GM21423 (cell line): ENCODE measurements at regions not wholly inside any gene's neighbourhood (a gene's known extent, or its start where the extent isn't known, plus 50 kb on each side); places are given as distances from the start of the nearest gene placed in this dataset.

Experiments used
- ATAC-seq: cut with Tn5 transposase; IDR thresholded peaks from one replicate; pipeline ENCODE4 v1.9.1; 2021; ENCODE audit warnings: mild to moderate bottlenecking, moderate library complexity; ENCODE audit not compliant: unreplicated experiment

DNA sequence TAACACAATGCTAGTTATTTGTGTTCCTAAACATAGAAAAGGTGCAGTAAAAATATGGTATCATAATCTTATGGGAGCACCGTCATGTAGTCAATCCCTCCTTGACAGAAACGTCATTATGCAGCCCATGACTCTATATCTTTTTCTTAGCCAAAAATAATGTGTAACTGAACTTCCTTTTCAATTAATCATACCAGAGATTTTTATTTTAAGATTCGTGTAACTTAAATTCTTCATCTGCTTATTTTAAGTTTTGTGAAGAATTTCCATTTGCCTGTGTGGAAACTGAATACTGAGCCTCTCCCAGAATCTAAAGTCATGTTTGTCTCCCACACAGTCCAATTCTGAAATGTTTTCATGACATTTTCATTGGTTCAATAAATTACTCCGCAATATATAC lies 699.1 kb downstream of the KCNA4 start:
- ATAC-seq: no peak

DNA sequence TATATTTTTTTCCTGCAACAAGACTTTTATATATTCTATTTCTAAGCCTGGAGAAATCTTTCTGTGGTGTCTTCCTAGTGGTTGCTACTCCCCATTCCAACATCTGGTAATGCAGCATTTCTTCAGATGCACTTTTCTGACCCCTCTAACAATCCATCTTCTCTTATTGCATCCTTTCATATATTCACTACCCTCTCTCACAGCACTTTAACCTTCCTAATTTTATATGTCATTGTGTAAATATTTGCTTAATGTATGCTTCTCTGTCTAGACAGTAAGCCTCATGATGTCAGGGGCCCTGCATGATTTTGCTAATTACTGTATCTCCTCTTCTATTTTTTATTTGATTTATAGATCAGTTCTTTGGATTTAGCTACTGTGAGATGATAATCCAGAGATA lies 701.6 kb downstream of the KCNA4 start:
- no peak for ATAC-seq

DNA sequence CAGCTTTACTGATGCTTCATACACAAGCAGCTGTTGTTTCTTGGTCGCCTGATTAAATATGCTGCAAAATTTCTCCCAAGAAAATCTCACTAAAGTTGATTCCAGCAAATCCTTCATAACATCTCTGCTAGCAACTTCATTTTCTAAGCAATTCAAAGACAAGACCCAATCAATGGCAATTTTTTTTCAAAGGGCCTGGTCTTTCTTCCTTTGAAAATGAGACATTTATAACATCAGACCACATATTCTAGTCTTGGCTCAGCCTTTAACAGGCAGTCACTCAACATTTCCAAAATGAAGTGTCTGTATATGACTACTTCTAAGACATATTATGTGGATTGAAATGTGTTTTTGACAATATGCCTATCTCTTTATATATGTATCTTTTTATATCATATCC lies 702.6 kb downstream of the KCNA4 start:
- ATAC-seq: no peak

DNA sequence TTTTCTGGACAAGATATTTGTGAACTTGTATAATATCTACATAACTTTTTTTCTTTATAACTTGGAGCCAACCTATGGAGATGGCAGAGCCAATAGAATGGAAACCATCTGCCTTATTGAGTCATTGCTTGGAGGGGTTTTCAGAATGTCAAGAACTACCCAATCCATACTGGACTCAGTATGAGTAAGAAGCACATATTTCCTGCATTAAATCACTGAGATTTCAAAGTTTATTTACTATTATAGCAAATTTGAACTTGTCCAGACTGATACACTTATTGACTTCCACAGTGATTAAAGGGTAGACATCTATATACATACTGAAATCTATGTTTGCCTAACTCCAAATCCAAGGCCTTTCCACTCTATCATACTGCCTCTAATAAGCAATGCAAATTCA lies 704.0 kb downstream of the KCNA4 start:
- ATAC-seq: no peak

DNA sequence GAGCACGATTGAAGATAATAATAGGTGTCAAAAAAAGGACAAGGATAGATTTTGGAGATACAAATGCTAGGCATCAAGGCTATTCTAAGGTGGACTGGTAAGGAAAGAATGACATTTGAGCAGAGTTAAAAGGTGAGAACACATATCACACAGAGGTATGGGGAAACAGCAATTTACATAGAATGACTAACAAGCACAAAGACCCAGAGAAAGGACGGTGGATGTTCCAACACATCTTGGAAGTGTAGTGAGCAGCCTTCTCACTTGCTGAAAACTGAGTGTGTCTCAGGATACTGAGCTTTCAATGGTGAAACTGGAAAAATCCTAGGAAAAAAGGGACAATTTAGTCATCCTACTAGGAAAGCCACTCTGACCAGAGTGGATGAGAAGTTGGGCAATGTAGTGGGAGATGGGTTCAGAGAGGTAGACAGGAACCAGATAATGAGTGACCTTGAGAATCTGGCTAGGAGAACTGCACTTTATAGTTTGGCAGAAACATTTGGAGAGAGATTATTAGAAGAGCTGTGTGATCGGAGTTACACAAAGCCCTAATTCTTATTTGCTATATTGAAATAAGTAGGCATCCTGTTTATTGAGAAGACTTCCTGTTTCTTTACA lies 706.0 kb downstream of the KCNA4 start:
- no peak for ATAC-seq

DNA sequence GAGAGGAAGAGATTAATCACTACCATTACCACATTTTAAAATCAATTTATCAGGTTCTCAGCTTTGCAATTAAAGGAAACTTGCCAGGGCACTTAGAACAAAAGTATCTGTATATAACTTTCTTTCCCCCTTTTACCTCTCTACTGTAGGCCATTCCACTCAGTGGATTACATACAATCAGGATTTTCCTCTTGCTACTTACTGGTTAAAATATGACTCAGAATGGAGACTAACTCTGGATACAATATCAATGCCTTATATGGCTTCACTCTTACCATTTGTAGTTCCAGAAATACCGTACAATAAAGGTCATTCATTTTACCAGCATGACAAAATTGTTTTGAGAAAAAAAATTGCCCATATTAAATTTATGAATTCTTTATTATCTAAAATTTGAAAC lies 706.8 kb downstream of the KCNA4 start:
- no peak for ATAC-seq

DNA sequence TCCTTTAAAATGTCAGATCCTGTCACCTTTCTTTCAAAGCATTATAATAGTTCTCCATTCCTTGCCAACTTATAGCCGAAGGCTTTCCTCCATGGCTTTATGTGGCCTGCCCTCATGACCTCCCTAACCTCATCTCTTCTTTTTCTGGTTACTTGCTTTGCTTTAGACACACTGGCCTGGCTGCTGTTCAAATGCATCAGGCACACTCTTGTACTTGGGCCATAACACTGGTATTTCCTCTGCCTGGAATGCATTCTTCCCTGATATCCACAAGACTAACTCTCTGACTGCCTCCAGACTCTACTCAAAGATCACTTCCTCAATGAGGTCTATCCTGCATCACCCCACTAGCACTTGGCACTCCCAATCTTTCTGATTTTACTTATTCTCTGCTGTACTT lies 710.3 kb downstream of the KCNA4 start:
- ATAC-seq: no peak

DNA sequence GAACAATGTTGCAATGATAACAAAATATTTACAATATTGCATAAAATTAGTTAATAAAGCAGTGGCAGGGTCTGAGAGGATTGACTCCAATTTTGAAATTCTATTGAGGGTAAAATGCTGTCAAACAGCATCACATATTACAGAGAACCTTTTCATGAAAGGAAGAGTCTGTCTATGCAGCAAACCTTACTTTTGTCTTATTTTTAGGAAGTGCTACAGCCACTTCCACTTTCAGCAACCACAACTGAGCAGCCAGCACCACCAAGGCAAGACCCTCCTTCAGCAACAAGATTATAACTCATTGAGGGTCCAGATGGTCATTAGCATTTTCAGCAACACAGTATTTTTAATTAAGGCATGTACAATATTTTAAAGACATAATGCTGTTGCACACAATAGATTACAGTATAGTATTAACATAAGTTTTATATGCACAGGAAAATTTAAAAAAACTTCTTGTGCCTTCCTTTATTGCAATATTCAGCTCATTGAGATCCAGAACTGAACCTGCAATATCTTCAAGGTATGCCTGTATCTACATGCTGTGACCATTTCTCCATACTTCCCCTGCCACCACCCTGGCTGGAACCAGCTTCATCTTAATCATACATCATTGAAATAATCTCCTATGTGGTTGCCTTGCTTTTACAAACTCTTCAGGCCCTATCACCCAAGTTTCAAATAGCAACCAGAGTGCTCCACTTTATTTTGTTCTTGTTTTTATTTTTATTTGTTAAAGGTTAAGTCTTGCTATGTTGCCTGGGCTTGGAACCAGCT lies 711.2 kb downstream of the KCNA4 start:
- ATAC-seq: no peak

DNA sequence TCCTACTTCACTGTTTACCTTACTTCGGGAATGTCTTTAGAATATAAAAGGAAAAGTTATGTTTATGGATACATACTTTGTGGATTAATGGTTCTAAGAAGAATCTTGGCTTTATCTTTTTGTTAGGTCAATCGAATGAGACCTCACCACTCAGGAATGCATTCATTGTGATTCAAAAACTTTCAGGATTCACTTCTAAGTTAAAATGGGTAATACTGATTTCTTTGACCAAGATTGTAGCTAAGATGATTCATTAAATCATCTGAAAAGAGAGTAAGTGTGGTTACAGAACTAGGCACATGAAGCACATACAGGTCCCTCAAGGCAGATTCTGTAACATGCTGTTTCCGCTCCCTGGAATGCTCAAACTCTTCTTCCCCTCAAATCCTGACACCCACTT lies 716.4 kb downstream of the KCNA4 start:
- no peak for ATAC-seq

DNA sequence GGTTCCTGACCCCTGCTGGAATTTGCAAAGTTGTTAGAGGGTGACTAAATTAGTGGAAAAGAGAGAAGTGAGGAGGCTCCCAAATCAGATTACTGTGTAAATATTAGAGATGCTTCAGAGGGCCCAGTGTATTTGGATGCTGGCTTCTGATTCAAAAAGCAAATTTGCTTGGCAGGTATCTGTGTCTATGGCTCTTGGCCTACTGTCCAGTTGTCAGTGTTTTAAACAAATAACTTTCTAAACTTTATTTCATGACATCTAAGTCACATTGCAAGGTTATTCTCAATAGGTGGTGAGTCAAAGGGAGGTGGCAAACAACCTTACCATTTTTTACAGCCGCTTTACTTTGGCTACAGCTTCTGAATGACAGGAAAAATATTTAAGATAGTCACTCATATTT lies 720.1 kb downstream of the KCNA4 start:
- ATAC-seq: no peak

DNA sequence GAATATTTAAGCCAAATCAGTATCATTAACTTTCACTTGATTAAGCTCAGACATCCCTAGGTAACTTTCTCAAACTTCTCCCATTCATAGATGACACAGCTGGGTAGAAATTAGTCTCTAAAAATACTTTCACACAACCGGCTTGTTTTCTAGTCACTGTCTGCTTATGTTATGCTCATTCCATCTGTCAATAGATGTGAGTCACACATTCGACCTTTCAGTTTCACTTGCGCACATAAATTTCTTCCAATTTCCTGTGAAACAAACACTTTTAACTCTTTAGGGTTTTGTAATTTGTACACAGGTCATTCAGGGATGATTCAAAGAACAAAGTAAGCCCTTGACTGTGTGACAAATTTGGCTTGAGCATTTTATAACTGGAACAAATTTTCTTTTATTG lies 723.0 kb downstream of the KCNA4 start:
- ATAC-seq: peak; percentile 96

DNA sequence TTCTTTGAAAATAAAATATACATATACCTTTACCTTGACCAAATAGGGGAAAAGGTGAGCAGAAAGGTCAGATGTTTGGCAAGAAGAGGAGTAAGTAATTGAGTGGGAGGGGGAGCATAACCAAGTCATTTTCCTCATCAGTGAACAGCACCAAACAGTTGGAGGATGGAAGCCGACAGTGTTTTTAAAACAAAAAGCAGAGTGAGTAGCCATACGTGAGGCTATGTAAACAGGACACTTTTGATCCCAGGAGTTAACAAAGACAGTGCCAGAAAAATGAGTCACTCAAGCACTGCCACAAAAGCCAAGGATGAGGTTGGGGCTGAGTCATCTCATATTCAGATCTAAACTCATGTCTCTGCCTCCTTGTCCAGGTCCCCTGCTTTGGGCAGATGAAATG lies 734.7 kb downstream of the KCNA4 start:
- ATAC-seq: no peak

DNA sequence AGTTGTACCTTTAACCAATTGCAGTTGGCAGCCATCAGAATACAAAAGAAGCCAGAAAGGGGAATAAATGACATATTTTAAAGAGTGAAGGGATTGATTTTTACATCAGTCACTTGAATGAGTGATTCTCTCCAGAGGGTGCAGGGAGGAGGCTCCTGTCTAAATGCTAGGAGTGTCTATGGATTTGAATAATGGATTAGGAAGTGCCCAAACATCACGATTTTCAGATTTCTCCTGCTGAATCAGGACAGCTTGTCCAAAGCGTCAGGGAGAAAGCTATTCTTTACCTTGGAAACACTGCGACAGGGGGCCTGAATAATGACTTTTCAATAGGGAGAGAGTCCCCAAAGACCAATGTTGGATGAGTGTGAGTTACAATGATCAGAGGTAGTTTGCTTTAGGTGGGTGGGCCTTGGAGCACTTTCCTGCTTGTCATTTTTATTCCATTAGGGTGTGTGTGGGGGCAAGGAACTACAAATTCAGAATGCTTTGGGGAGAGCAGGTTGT lies 735.5 kb downstream of the KCNA4 start:
- no peak for ATAC-seq

DNA sequence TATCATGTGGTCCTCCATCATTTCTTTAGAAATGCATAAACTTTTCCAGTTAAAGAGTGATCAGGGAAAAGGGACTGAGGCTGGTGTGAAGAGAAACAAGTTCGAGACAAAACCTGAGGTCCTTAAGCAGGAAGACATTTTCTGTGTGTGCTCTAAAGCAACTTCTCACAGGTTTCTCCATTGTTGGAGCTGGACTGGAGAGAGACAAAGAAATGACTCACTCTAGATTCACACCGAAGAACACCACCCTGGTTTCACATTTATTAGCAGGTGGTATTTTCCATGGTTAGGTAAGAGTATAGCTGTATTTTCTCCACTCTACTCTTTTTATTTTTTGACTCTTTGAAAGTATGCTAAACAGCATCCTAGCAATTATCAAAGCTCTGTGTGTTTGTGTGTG lies 736.4 kb downstream of the KCNA4 start:
- ATAC-seq: peak; percentile 58

DNA sequence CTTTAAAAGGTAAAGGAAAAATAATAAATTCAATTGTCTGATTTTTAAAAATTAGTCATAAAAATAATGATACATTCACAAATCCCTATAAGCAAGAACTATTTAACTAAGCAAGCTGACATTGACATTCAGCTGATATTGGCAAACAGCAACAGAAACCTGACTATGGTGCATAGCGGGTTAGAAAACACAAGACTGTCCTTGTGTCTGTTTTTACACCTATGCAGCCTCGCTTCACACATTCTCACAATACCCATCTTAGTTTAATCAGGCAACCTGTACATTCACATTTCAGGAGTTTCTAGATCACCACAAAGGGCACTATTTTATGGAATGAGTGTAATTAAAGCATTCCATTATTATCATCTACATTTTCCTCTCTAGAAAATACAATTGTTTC lies 737.1 kb downstream of the KCNA4 start:
- ATAC-seq: no peak

DNA sequence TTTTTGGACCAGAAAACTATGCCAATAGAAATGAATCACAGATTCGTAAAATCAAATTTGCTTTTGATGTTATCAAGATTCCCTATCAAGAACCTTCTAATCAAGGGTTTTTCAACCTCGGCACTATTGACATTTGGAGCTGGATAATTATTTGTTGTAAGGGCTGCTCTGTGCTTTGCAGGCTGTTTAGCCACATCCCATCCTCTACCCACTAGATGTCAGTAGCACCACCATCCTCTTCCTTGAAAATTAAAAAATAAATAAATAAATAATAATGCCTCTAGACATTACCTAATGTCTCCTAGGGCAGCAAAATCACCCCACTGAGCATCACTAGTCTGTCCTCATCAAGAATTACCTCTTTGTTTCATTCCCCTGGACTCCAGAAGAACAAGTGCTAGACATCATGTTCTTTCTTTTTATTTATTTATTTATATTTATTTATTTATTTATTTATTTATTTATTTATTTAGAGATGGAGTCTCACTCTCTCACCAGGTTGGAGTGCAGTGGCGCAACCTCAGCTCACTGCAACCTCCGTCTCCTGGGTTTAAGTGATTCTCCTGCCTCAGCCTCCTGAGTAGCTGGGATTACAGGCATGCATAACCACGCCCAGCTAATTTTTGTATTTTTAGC lies 744.7 kb downstream of the KCNA4 start:
- no peak for ATAC-seq

DNA sequence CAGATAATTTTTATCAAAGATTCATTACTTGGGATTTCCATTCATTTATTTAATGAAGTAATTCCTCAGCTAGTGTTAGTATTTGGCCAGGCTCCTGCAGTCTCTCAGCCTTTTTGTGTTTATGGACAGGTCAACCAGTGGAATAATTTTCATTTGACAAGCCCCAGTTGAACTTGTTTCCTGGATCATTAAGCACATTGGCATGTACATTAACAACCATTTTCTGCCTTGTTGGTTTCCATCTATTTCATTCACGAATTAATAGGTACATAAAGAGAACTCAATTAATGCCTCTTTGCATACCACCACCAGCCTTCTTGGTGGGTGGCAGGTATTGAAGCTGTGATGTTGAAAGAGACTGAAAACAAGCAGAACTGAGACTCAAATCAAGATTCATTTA lies 745.2 kb downstream of the KCNA4 start:
- no peak for ATAC-seq

DNA sequence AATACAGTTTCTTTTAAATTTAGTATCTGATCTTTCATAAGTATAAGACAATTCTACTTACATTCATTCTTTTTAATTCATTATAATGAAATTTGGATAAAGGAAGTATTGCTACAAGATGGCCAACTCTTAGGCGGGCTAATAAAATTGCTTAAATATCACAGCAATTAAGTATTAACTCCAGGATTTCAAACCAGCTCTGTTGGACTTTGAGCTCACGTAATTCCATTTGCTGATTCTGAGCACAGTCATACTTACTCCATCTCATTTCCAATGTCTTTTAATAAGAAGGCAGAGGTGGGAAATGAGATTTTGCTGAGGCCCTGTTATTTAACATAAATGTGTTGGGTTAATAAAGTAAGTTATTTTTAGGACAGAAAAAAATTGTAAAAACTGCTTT lies 748.1 kb downstream of the KCNA4 start:
- ATAC-seq: no peak

DNA sequence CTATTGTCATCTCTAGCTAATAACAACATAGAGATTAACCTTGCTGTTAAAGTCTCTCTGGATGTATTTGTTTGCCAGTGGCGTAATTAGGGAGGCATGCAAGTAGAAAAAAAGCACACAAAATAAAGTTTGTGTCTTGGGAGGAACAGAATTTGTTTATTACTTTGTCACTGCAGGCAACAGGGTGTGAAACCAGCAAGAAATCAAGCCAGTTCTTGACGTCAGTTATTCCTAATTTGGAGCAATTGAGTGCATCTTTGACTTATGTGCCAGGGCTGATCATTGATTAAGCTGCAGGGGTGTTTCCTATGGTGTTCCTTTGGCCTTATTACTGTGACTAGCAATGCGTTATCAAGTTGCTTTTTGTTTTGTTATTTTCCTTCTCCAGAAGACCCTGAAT lies 751.0 kb downstream of the KCNA4 start:
- no peak for ATAC-seq

DNA sequence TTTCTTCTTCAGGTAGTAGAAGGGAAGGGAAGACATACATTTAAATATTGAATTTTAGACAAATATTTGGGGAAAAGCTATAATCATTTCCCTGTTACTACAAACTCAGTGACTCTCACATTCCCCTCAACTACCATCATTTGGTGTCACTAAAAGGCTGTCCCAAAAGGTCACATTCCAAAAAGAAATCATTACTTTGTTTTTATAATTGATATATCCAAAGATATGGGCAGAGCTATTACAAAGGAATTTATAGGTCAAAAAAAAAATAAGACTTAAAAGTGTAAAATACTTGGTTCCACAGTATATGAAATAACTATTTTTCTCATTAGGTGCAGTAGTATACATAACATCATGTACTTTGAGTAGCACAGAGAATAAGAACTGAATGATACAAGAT lies 751.4 kb downstream of the KCNA4 start:
- ATAC-seq: no peak

DNA sequence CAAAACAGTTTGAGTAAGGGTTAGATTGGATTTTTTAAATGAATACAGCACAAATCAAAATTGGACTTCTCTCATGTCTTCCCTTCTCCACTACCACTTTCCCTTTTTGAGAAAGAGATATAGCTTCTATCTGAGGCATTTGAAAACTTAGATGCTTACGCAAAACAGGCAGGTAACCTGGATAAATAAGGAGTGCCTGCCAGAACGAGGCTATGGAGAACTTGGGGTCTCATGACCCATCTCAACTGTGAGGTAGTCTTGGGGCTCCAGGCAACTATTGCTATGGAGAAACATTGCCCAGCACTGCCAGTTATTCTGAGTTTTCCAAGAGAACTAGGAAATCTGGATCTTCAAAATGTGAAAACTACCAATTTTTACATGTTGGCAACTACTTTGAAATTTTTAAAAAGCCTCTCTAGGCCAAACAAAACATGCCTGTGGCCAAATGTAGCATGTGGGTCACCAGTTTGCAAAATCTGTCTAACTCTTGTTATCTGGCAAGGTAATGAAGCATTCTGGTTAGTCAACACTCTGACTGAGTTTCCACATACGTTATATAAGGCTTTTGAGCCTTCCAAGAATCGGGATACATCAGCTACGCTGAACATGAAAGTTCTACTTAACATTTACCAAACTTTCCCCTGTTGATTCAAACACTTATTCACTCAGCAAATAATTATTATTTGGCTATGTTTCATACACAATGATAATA lies 752.7 kb downstream of the KCNA4 start:
- no peak for ATAC-seq

DNA sequence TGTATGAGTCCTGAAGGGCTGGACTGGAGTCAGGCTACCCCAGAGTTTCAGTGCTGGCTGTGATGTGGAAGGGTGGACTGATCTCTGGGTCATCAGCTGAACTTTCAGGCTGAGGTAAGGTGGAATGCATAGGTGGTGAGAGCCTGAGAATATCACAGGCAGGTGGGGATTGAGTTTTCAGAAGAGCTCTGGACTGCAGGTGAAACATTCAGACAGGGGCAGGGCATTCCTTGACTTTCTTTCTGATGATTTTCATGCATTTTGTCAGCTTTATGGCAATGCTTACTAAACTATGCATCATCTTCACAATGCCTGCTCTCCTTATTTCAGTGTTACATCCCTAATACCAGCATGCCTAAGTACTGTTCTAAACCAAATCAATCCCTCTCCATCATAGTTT lies 755.0 kb downstream of the KCNA4 start:
- no peak for ATAC-seq
